Activated CD4-positive, alpha-beta T cell treated with anti-CD3 and anti-CD28 coated beads for 4 hours (primary cell): ENCODE measurements at regions not wholly inside any gene's neighbourhood (a gene's known extent, or its start where the extent isn't known, plus 50 kb on each side); places are given as distances from the start of the nearest gene placed in this dataset.
"Not testable (repeated sequence)": the region's sequence is repeated elsewhere in the genome, so short reads cannot be mapped to it uniquely, and the experiment has no call there.

ENCODE experiments used
- DNase-seq, 2 donors: peaks; one replicate each; pipeline ENCODE4 v3.0.0-alpha.2; 2020

- DNase-seq, result no peak
Observed at GRCh38 chr16:87123356-87124001, 193.7 kb downstream of the C16orf95 start.

GRCh38 chr16:87124405-87124804, 192.8 kb downstream of the C16orf95 start:
- DNase-seq, result not testable (repeated sequence)

- no peak for DNase-seq
Observed at GRCh38 chr16:87125206-87126155, 191.7 kb downstream of the C16orf95 start.

DNA sequence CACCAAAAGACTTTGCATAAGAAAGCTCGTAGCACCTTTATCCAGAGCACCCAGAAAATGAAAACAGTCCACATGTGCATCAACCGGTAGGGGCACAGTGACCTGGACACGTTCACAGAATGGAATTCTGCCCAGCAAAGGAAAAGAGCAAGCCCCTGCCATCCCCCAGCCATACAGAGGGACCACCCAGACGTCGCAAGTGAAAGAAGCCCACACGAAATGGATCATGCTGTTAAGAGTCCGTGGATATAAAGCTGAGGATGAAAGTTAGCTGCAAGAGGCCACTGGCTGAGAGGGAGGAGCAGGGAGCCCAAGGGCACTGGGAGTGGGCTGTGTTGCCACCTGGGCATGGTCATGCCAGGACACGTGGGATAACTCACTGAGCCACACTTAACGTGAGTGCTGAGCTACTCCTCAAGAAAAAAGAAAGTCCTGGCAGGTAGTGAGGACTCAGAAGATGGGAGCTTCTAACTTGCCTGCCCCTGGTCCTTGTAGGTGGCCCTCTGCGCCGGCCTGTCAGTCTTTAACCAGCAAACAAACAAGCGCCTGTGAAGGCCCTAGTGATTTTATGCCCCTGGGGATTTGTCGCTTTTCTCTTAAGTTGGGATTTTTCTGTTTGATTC, 190.7 kb downstream of the C16orf95 start:
- no peak for DNase-seq

GRCh38 chr16:87127061-87127765, 190.0 kb downstream of the C16orf95 start:
- no peak for DNase-seq

GRCh38 chr16:87127766-87128147, 189.4 kb downstream of the C16orf95 start:
- DNase-seq, result no peak

- no peak for DNase-seq
Observed at GRCh38 chr16:87129771-87130170, 187.4 kb downstream of the C16orf95 start.

- DNase-seq, result no peak
Observed at GRCh38 chr16:87131061-87131995, 185.9 kb downstream of the C16orf95 start.

GRCh38 chr16:87131996-87132345, 185.2 kb downstream of the C16orf95 start:
- DNase-seq, result no peak

DNA sequence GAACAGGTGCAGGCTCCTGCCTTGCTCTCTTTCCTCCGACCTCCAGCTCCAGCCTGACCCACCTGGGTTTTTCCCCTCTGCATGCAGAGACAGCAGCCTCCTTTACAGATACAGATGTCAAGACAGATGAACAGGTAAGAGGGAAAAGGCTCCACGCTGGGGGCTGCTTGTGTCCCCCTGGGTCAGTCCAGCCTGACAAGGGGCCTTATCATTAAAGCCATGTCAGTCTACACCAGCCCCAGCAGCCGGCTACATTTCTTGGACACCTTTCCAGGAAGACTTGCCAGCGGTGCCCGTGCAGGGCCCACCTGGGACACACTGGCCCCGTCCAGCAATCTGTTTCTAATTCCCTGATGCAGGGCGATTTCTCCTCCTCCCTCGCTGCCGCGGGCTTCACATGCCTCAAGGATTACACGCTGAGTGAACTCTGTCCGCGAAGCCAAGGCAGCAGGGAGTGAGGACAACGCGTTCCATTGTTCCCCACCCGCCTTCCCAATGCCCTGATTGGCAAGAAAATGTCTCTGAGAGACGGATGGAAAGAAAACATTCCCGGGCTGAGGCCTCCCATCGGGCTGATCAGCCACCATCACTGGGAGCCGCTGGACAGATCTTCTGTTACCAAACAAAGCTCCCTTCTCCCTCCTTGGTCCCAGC, 184.7 kb downstream of the C16orf95 start:
- no peak for DNase-seq

DNA sequence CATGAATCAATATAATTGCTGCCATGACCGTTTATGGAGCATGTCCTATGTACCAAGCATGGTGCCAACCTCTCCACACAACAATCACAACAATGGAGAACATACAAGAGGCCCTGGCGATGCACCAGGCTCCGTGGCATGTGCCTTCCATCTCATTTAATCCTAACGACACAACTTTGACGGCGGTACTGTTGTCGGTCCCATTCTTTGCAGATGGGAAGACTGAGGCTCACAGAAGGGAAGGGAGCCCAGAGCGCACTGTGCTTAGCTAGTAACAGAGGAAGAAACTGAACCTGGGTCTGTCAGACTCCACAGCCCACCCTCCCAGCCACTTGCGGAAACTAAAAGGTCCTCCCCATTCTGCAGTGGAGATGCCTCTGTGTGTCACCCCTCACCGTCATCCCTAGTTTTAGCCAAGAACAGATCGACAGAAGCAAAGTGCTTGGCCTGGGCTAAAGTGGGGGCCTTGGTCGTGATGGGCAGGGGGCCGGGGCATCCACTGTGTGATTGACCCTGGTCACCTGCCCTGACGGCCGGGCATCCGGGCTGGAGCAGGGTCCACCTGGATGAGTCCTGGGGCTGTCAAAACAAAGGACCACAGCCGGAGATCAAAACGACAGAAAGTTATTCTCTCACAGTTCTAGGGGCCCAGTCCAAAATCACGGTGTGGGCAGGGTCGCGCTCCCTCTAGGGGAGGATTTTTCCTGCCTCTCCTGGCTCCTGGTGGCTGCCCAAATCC, 183.9 kb downstream of the C16orf95 start:
- DNase-seq, result no peak

GRCh38 chr16:87133966-87134627, 183.1 kb downstream of the C16orf95 start:
- no peak for DNase-seq

GRCh38 chr16:87134628-87134995, 182.6 kb downstream of the C16orf95 start:
- no peak for DNase-seq

GRCh38 chr16:87135246-87136030, 181.8 kb downstream of the C16orf95 start:
- no peak for DNase-seq

- DNase-seq, result no peak
Observed at GRCh38 chr16:87138316-87138715, 178.9 kb downstream of the C16orf95 start.

- no peak for DNase-seq
Observed at GRCh38 chr16:87138738-87139267, 178.4 kb downstream of the C16orf95 start.

- DNase-seq, result no peak
Observed at GRCh38 chr16:87140211-87141200, 176.7 kb downstream of the C16orf95 start.

DNA sequence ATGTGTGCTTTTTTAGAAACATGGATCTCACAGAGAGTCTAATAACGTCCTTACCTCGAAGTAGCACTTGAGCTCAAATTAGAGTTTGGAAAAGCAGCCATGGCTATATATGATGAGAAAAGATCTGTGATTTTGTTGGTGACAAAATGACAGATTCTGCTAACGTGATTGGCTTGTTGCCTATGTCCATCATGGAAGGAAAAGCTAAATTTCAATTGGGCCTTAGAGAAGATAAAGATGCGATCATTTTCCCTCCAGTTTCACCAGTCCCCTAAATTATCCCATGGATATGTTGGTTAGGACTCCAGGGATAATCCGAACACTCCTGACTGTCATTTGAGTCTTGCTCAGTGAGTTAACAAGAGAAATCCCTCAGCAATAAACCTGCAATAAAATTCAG, 175.8 kb downstream of the C16orf95 start:
- DNase-seq, result no peak
